CD14-positive monocyte (primary cell): ENCODE measurements at regions not wholly inside any gene's neighbourhood (a gene's known extent, or its start where the extent isn't known, plus 50 kb on each side); places are given as distances from the start of the nearest gene placed in this dataset.

Experiments
- DNase-seq, 3 donors: peaks; one replicate each; pipeline ENCODE4 v3.0.0-alpha.2; 2011 to 2022
- H2AFZ ChIP-seq: 2 replicates; pipeline ENCODE4 v1.6.0; 2012; ENCODE audit warnings: mild to moderate bottlenecking, low read depth, low read length, inconsistent platforms; ENCODE audit not compliant: insufficient read depth, poor library complexity, severe bottlenecking
- H3K27ac ChIP-seq, 2 donors: 1 replicate in 1 of 2; 2 replicates in 1 of 2; pipeline ENCODE4 v1.5.1; 2012 to 2013; ENCODE audit warnings: low read length in 2 of 2, control low read depth in 1 of 2, inconsistent platforms in 1 of 2, low read depth in 1 of 2, mild to moderate bottlenecking in 1 of 2
- H3K27me3 ChIP-seq, 2 donors: one replicate each; pipeline versions ENCODE4 v1.6.0 to v1.6.1; 2011 to 2013; ENCODE audit warnings: low read length in 2 of 2; ENCODE audit not compliant: control insufficient read depth in 2 of 2, insufficient read depth in 2 of 2
- H3K36me3 ChIP-seq, 2 donors: replicated peaks in 1 of 2; 1 replicate in 1 of 2; 2 replicates in 1 of 2; pipeline versions ENCODE4 v1.5.1 to v1.6.1; 2012 to 2013; ENCODE audit warnings: low read length in 2 of 2, control low read depth in 1 of 2, inconsistent platforms in 1 of 2, mild to moderate bottlenecking in 1 of 2; ENCODE audit not compliant: insufficient read depth in 2 of 2, control insufficient read depth in 1 of 2
- H3K4me1 ChIP-seq, 2 donors: 1 replicate in 1 of 2; 2 replicates in 1 of 2; pipeline versions ENCODE4 v1.5.1 to v1.6.1; 2012 to 2013; ENCODE audit warnings: low read length in 2 of 2, control low read depth in 1 of 2, inconsistent platforms in 1 of 2, mild to moderate bottlenecking in 1 of 2, moderate library complexity in 1 of 2; ENCODE audit not compliant: insufficient read depth in 2 of 2, control insufficient read depth in 1 of 2
- H3K4me2 ChIP-seq: replicated peaks from 2 replicates; pipeline ENCODE3; 2012; ENCODE audit warnings: low read length, moderate library complexity, mild to moderate bottlenecking; ENCODE audit not compliant: poor library complexity, severe bottlenecking; ENCODE audit errors: extremely low read depth
- H3K4me3 ChIP-seq, 3 experiments: fragments of 200-600 bp in 1 of 3; sonication (generic) in 1 of 3; replicated peaks in 1 of 3; 1 replicate in 2 of 3; 2 replicates in 1 of 3; pipeline ENCODE4 v1.5.1; 2011 to 2013; ENCODE audit warnings: low read length in 3 of 3, mild to moderate bottlenecking in 3 of 3, control low read depth in 2 of 3, low read depth in 2 of 3, inconsistent platforms in 1 of 3, moderate library complexity in 1 of 3
- H3K79me2 ChIP-seq: 2 replicates; pipeline ENCODE4 v1.6.0; 2012; ENCODE audit warnings: mild to moderate bottlenecking, control low read depth, inconsistent platforms, low read length, moderate library complexity; ENCODE audit not compliant: insufficient read depth
- H3K9ac ChIP-seq: 2 replicates; pipeline ENCODE4 v1.6.0; 2017; ENCODE audit warnings: low read length, mild to moderate bottlenecking; ENCODE audit not compliant: insufficient read depth, poor library complexity, severe bottlenecking
- H3K9me3 ChIP-seq, 2 donors: replicated peaks in 1 of 2; 1 replicate in 1 of 2; 2 replicates in 1 of 2; pipeline versions ENCODE4 v1.5.1 to v1.6.1; 2012 to 2013; ENCODE audit warnings: low read length in 2 of 2, control low read depth in 1 of 2; ENCODE audit not compliant: control insufficient read depth in 1 of 2, insufficient read depth in 1 of 2
- H4K20me1 ChIP-seq: 2 replicates; pipeline ENCODE4 v1.6.0; 2012; ENCODE audit warnings: mild to moderate bottlenecking, low read length, control low read depth, moderate library complexity; ENCODE audit not compliant: insufficient read depth
- H3K27ac Mint-ChIP-seq, 7 donors: one replicate each; pipeline ENCODE4 v1.8.0; 2020; ENCODE audit warnings: mild to moderate bottlenecking in 7 of 7, mixed read lengths in 7 of 7, moderate library complexity in 6 of 7, inconsistent platforms in 2 of 7
- H3K27me3 Mint-ChIP-seq, 3 donors: one replicate each; pipeline ENCODE4 v1.8.0; 2021 to 2022; ENCODE audit warnings: low read depth in 3 of 3, mild to moderate bottlenecking in 3 of 3, mixed read lengths in 3 of 3, moderate library complexity in 3 of 3, inconsistent platforms in 1 of 3
- H3K36me3 Mint-ChIP-seq, 2 donors: one replicate each; pipeline ENCODE4 v1.8.0; 2020; ENCODE audit warnings: mixed read lengths in 2 of 2, inconsistent platforms in 1 of 2, mild to moderate bottlenecking in 1 of 2
- H3K4me1 Mint-ChIP-seq: one replicate; pipeline ENCODE4 v1.8.0; 2020; ENCODE audit warnings: mild to moderate bottlenecking, mixed read lengths
- H3K4me3 Mint-ChIP-seq, 2 donors: one replicate each; pipeline ENCODE4 v1.8.0; 2020; ENCODE audit warnings: mild to moderate bottlenecking in 2 of 2, mixed read lengths in 2 of 2, moderate library complexity in 1 of 2
- H3K9me3 Mint-ChIP-seq, 7 donors: one replicate each; pipeline ENCODE4 v1.8.0; 2020 to 2022; ENCODE audit warnings: mixed read lengths in 7 of 7, mild to moderate bottlenecking in 6 of 7, moderate library complexity in 6 of 7, inconsistent platforms in 2 of 7
- WGBS: methylation state at CpG from one replicate; pipeline ENCODE4 v1.1.5; 2013; ENCODE audit warnings: missing lambda C conversion rate; ENCODE audit not compliant: insufficient coverage; 5-methylcytosine and 5-hydroxymethylcytosine counted together
- intact Hi-C, 2 donors: fragments of 100-400 bp; cut with micrococcal nuclease; formaldehyde crosslinking; loops; one replicate each; pipeline versions ENCODE4 v1.15.0 to v1.15.1; 2023
- TF ChIP-seq, protein P1 (sequence below): fragments of 200-600 bp; IDR thresholded peaks from one replicate; pipeline ENCODE4 v1.8.0; 2022; ENCODE audit warnings: antibody characterized with exemption, mild to moderate bottlenecking

DNA sequence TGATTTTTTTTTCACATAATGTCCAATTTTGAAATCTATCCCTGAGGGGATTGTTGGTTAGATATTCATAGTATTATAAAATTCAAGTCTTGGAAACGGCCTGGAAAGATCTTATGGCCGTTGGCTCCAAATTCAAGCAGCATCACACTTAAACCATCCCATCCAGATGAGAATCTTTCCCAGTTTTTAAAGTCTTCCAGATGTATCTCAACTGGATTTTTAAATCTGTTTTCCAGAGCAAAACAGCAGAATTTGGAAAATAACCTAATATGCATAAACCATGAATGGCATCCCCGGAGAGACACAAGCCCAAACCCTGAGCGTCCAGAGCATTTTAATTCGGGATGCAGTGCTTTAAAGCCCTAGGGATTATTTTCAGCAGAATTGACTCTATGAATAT lies 208.2 kb upstream of the PRKCQ start:
- Histone ChIP-seq H3K27me3 (peaks cover 0 to 2% of the 10 kb centered on the region in 2 donors), H3K27ac (no peak overlapping the region), H3K79me2 (no peaks in the 10 kb centered on the region), H3K9ac (no peak overlapping the region), H4K20me1 (no peaks in the 10 kb centered on the region), H3K4me2 (no peak overlapping the region), H3K36me3 (no peaks in the 10 kb centered on the region), H3K9me3 (no peaks in the 10 kb centered on the region), H2AFZ (no peak overlapping the region), H3K4me1 (no peaks in the 10 kb centered on the region), H3K4me3 (no peak overlapping the region)
- Mint-ChIP-seq H3K4me1 (no peaks in the 10 kb centered on the region), H3K27me3 (peaks cover 2 to 11% (median 2%) of the 10 kb centered on the region in 3 donors), H3K9me3 (peaks cover 0 to 3% (median 0%) of the 10 kb centered on the region in 7 donors), H3K27ac (no peak overlapping the region), H3K36me3 (no peaks in the 10 kb centered on the region), H3K4me3 (no peak overlapping the region)
- DNase-seq, result no peak
- 100% methylated on average over 1 of the region's 5 CpGs for WGBS
- TF ChIP-seq, protein P1, sequence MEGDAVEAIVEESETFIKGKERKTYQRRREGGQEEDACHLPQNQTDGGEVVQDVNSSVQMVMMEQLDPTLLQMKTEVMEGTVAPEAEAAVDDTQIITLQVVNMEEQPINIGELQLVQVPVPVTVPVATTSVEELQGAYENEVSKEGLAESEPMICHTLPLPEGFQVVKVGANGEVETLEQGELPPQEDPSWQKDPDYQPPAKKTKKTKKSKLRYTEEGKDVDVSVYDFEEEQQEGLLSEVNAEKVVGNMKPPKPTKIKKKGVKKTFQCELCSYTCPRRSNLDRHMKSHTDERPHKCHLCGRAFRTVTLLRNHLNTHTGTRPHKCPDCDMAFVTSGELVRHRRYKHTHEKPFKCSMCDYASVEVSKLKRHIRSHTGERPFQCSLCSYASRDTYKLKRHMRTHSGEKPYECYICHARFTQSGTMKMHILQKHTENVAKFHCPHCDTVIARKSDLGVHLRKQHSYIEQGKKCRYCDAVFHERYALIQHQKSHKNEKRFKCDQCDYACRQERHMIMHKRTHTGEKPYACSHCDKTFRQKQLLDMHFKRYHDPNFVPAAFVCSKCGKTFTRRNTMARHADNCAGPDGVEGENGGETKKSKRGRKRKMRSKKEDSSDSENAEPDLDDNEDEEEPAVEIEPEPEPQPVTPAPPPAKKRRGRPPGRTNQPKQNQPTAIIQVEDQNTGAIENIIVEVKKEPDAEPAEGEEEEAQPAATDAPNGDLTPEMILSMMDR, result no peak
- intact Hi-C loops, result no loop called here

DNA sequence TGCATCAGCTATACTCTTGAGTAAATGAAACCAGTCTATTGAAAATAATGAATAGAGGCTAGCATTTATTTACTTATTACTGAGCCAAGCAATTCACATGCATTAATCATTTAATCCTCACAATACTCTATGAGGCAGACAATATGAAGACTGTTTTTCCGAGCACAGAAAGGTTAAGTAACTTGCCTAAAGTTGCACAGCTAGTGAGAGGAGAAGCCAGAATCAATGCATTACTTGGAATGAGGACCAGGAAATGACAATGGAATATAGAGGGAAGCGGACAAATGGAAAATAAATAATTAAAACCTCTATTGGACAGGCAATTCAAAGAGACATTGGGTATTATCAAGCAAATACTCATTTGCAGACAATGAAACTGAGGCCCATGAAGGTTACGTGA lies 207.6 kb upstream of the PRKCQ start:
- H3K27me3 Mint-ChIP-seq, result peaks cover 2 to 11% (median 2%) of the 10 kb centered on the region in 3 donors

More for the DNA sequence above, 207.6 kb upstream of the PRKCQ start:
- Mint-ChIP-seq H3K4me1 (no peaks in the 10 kb centered on the region), H3K4me3 (no peak overlapping the region), H3K36me3 (no peaks in the 10 kb centered on the region), H3K27ac (no peak overlapping the region), H3K9me3 (no peaks in the 10 kb centered on the region)
- WGBS, result no CpG with 5 or more reads among the region's 3 CpGs
- H3K9me3 ChIP-seq, result no peaks in the 10 kb centered on the region
- no peak overlapping the region for H3K9ac ChIP-seq
- H3K4me1 ChIP-seq, result no peaks in the 10 kb centered on the region
- no peak overlapping the region for H3K27ac ChIP-seq
- no peak overlapping the region for H3K4me2 ChIP-seq
- no peak overlapping the region for H3K4me3 ChIP-seq
- H3K79me2 ChIP-seq, result no peaks in the 10 kb centered on the region
- H3K27me3 ChIP-seq, result peaks cover 0 to 2% of the 10 kb centered on the region in 2 donors
- H4K20me1 ChIP-seq, result no peaks in the 10 kb centered on the region
- no peak overlapping the region for H2AFZ ChIP-seq
- no peaks in the 10 kb centered on the region for H3K36me3 ChIP-seq
- intact Hi-C loops, result no loop called here
- no peak for DNase-seq
- TF ChIP-seq, protein P1, result no peak
